HepG2 (cell line): ENCODE measurements at regions not wholly inside any gene's neighbourhood (a gene's known extent, or its start where the extent isn't known, plus 50 kb on each side); places are given as distances from the start of the nearest gene placed in this dataset.

Source experiments
- CENPX ChIP-seq: sonication (generic); formaldehyde crosslinking; IDR thresholded peaks from 2 replicates; pipeline ENCODE4 v1.9.0; 2021; ENCODE audit warnings: mild to moderate bottlenecking, missing genetic modification reagents, moderate library complexity
- CTCF ChIP-seq: sonication (generic); formaldehyde crosslinking; IDR thresholded peaks from 2 replicates; pipeline ENCODE4 v1.5.0; 2020; ENCODE audit warnings: mild to moderate bottlenecking, missing genetic modification reagents, moderate library complexity
- PBX2 ChIP-seq: IDR thresholded peaks from 2 replicates; pipeline ENCODE4 v1.6.1; 2016; ENCODE audit warnings: control low read depth
- RARA ChIP-seq: IDR thresholded peaks from 2 replicates; pipeline ENCODE4 v1.6.1; 2016; ENCODE audit warnings: missing genetic modification reagents, missing compliant biosample characterization
- SMC3 ChIP-seq: IDR thresholded peaks from 2 replicates; pipeline ENCODE4 v1.6.1; 2011; ENCODE audit warnings: low read length, improper control_type of control experiment
- TBP ChIP-seq: sonication (generic); formaldehyde crosslinking; IDR thresholded peaks from 2 replicates; pipeline ENCODE4 v1.5.0; 2020; ENCODE audit warnings: missing genetic modification reagents
- ZHX1 ChIP-seq: sonication (generic); formaldehyde crosslinking; IDR thresholded peaks from 2 replicates; pipeline ENCODE4 v1.8.1; 2022; ENCODE audit warnings: low read depth, mild to moderate bottlenecking, missing genetic modification reagents
- ZNF138 ChIP-seq: sonication (generic); formaldehyde crosslinking; IDR thresholded peaks from 2 replicates; pipeline ENCODE4 v1.5.0; 2020; ENCODE audit warnings: mild to moderate bottlenecking, low read depth, missing genetic modification reagents
- ZNF563 ChIP-seq: sonication (generic); formaldehyde crosslinking; IDR thresholded peaks from 2 replicates; pipeline ENCODE4 v1.8.0; 2022; ENCODE audit warnings: mild to moderate bottlenecking, moderate library complexity, missing genetic modification reagents

GRCh38 chr2:172261292-172261691 lies 158.6 kb upstream of the DLX2 start:
- no peak for TF ChIP-seq CENPX
- TF ChIP-seq ZHX1 = no peak
- TF ChIP-seq ZNF138 (CRISPR knock-in tag) = no peak
- no peak for TF ChIP-seq RARA
- TF ChIP-seq ZNF563 = no peak
- TF ChIP-seq CTCF (CRISPR knock-in tag) = no peak
- no peak for TF ChIP-seq PBX2
- TF ChIP-seq TBP (CRISPR knock-in tag) = no peak
- no peak for TF ChIP-seq SMC3
